ENCODE measurements at regions not wholly inside any gene's neighbourhood (a gene's known extent, or its start where the extent isn't known, plus 50 kb on each side); places are given as distances from the start of the nearest gene placed in this dataset.

GRCh38 chr4:108375434-108375833 is 206.7 kb upstream of the LEF1 start:
- Mint-ChIP-seq H3K27ac (ENCODE audit: unreplicated experiment) (no peak overlapping the region), H3K4me3 (ENCODE audit: unreplicated experiment) (no peak overlapping the region), H3K27me3 (ENCODE audit: unreplicated experiment) (no peaks in the 10 kb centered on the region), H3K9me3 (ENCODE audit: unreplicated experiment) (peaks cover 2% of the 10 kb centered on the region), H3K36me3 (ENCODE audit: unreplicated experiment) (no peaks in the 10 kb centered on the region), H3K4me1 (ENCODE audit: low read depth, unreplicated experiment) (peaks cover 19% of the 10 kb centered on the region)
- no peak for TF ChIP-seq CTCF (IDR thresholded peaks at IDR 0.05; ENCODE audit: partially characterized antibody, unreplicated experiment)
- DNase-seq, result no peak

GRCh38 chr4:108372681-108373080 is 203.9 kb upstream of the LEF1 start:
- Mint-ChIP-seq H3K4me3 (ENCODE audit: unreplicated experiment) (no peak overlapping the region), H3K27ac (ENCODE audit: unreplicated experiment) (no peak overlapping the region), H3K4me1 (ENCODE audit: low read depth, unreplicated experiment) (peaks cover 15% of the 10 kb centered on the region), H3K9me3 (ENCODE audit: unreplicated experiment) (no peaks in the 10 kb centered on the region), H3K36me3 (ENCODE audit: unreplicated experiment) (no peaks in the 10 kb centered on the region), H3K27me3 (ENCODE audit: unreplicated experiment) (no peaks in the 10 kb centered on the region)
- DNase-seq, result no peak
- no peak for TF ChIP-seq CTCF (IDR thresholded peaks at IDR 0.05; ENCODE audit: partially characterized antibody, unreplicated experiment)

DNA sequence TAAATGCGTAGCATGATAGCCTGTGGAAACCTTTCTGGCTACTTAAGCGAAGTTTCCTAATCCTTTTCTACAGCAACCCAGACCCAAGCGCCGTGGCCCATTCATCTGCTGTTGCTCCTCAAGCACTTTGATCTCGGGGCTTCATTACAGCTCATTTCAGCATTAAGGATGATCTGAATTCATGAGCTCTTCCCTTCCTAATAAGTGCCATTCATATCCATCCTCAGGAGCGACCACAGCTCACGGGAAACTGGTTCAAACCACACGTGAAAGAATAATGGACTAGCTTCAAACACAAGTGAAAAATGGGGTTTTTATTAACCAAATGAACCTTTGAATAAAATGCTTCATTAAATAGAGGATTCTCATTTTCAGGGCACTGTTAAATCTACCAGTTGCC is 202.6 kb upstream of the LEF1 start:
- Mint-ChIP-seq H3K36me3 (ENCODE audit: unreplicated experiment) (no peaks in the 10 kb centered on the region), H3K9me3 (ENCODE audit: unreplicated experiment) (no peaks in the 10 kb centered on the region), H3K27me3 (ENCODE audit: unreplicated experiment) (no peaks in the 10 kb centered on the region), H3K4me1 (ENCODE audit: low read depth, unreplicated experiment) (peaks cover 10% of the 10 kb centered on the region), H3K4me3 (ENCODE audit: unreplicated experiment) (no peak overlapping the region), H3K27ac (ENCODE audit: unreplicated experiment) (no peak overlapping the region)
- DNase-seq, result no peak
- no peak for TF ChIP-seq CTCF (IDR thresholded peaks at IDR 0.05; ENCODE audit: partially characterized antibody, unreplicated experiment)

- no peaks in the 10 kb centered on the region for H3K27me3 Mint-ChIP-seq (ENCODE audit: unreplicated experiment)
- no peaks in the 10 kb centered on the region for H3K9me3 Mint-ChIP-seq (ENCODE audit: unreplicated experiment)
- H3K4me3 Mint-ChIP-seq (ENCODE audit: unreplicated experiment), result no peak overlapping the region
- no peak overlapping the region for H3K27ac Mint-ChIP-seq (ENCODE audit: unreplicated experiment)
- TF ChIP-seq CTCF (IDR thresholded peaks at IDR 0.05; ENCODE audit: partially characterized antibody, unreplicated experiment), result no peak
- no peaks in the 10 kb centered on the region for H3K36me3 Mint-ChIP-seq (ENCODE audit: unreplicated experiment)
- peaks cover 10% of the 10 kb centered on the region for H3K4me1 Mint-ChIP-seq (ENCODE audit: low read depth, unreplicated experiment)
- DNase-seq, result no peak
These were observed 201.8 kb upstream of the LEF1 start for GRCh38 chr4:108370291-108371141.

DNA sequence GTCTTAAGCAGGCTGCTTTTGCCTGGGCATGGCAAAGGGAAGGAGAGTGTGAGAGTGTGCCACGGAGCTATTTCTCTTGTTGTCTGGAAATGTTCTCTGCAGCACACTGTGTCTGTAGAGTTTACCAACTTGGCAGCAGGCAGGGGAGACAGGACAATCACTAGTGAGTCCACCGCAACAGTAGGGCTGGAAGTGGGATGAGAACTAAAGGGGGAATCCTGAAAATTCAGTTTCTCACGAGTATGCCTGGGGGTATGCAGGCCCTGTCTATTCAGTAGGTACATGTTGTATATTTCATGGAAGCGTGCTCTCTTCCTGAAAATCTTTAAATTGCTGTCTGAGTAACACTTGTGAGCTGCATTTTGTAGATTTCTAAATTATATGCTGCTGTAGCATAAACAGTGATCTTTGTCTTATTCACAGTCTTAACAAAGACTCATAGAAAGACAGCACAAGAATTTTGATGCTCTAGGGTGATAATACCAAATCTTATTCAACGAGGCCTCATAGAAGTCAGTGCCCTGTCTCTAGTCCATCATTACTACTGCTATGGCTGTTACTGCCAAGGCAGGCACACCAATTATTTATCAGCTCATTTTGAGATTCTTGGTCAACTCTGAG is 200.4 kb upstream of the LEF1 start:
- no peak for TF ChIP-seq CTCF (IDR thresholded peaks at IDR 0.05; ENCODE audit: partially characterized antibody, unreplicated experiment)
- no peak overlapping the region for H3K4me3 Mint-ChIP-seq (ENCODE audit: unreplicated experiment)
- no peak overlapping the region for H3K27ac Mint-ChIP-seq (ENCODE audit: unreplicated experiment)
- H3K36me3 Mint-ChIP-seq (ENCODE audit: unreplicated experiment), result no peaks in the 10 kb centered on the region
- no peaks in the 10 kb centered on the region for H3K27me3 Mint-ChIP-seq (ENCODE audit: unreplicated experiment)
- DNase-seq, result no peak
- H3K9me3 Mint-ChIP-seq (ENCODE audit: unreplicated experiment), result no peaks in the 10 kb centered on the region
- peaks cover 10% of the 10 kb centered on the region for H3K4me1 Mint-ChIP-seq (ENCODE audit: low read depth, unreplicated experiment)
